ENCODE measurements at regions not wholly inside any gene's neighbourhood (a gene's known extent, or its start where the extent isn't known, plus 50 kb on each side); places are given as distances from the start of the nearest gene placed in this dataset.

DNA sequence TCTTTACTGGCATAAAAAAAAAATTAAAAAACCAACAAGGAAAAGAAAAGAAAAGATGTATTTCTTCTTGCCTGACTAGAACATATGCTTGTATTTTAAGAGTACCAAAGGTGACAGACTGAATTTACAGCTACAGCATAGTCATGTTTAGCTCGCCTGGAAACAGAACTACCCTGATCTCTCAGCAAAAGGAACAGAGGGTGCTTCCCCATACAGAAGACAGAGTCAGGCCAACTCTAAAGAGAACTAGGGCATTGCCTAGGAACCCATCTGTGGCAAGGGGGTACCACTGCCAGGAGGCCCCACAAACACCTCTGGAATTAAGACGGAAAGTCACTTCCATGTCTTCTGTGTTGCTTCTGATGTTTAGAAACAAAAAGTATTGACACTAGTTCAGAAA is 252.1 kb upstream of the STARD13 start:
- peak overlapping the region; percentile 69 for H4K5ac ChIP-seq (ENCODE audit: low read depth, low read length)
- H4K20me1 ChIP-seq (ENCODE audit: insufficient read depth, low read length) = no peaks in the 10 kb centered on the region
- H2BK5ac ChIP-seq (ENCODE audit: low read depth, low read length, poor library complexity, severe bottlenecking) = peak overlapping the region; percentile 90
- DNase-seq (no peak), ATAC-seq (ENCODE audit: low read depth) (no peak)
- peak overlapping the region; percentile 92 for H2AK5ac ChIP-seq (ENCODE audit: low read depth, low read length)
- in situ Hi-C loops (cut with MboI; ENCODE audit: low sequenced_read_pairs) = loop anchor here (10.0 kb wide), 1 partner anchor 193 kb away; no protein-coding TSS in a partner anchor
- peaks cover 2 to 14% of the 10 kb centered on the region in 2 experiments; a peak in 3 of 4 replicates for H3K79me1 ChIP-seq (ENCODE audit: low read depth in 1 of 2, low read length in 2 of 2)
- H2AFZ ChIP-seq (replicated peaks; ENCODE audit: low read length, poor library complexity) = no peak overlapping the region
- peak overlapping the region; percentile 97 for H2BK20ac ChIP-seq (ENCODE audit: low read depth, low read length)
- H3K9ac ChIP-seq (ENCODE audit: low read depth, low read length) = no peak overlapping the region
- H3K56ac ChIP-seq (ENCODE audit: extremely low read depth, insufficient read depth, low read length) = peak overlapping the region; percentile 25
- H2BK15ac ChIP-seq (ENCODE audit: low read depth, low read length) = peak overlapping the region; percentile 96
- no TSS peak for BruUV-seq (replicated peaks)
- H3K4ac ChIP-seq (ENCODE audit: low read depth, low read length) = peak overlapping the region; percentile 94
- H3K23ac ChIP-seq (ENCODE audit: low read depth, low read length) = peak overlapping the region; percentile 81
- H3K18ac ChIP-seq (ENCODE audit: low read depth, low read length) = peak overlapping the region; percentile 76
- peak overlapping the region; percentile 87; the same call in 1 of the 2 replicates for H3K14ac ChIP-seq (replicated peaks; ENCODE audit: low read depth, low read length)
- H3K27ac ChIP-seq (ENCODE audit: insufficient read depth, low read length) = peak overlapping the region; percentile 67
- peak overlapping the region; percentile 80 to 81 for H4K8ac ChIP-seq (ENCODE audit: low read depth in 2 of 2, low read length in 2 of 2)
- peak overlapping the region; percentile 96 for H2BK120ac ChIP-seq (ENCODE audit: low read depth, low read length)
- H3K4me1 ChIP-seq (ENCODE audit: control insufficient read depth, insufficient read depth, low read length) = peaks cover 12% of the 10 kb centered on the region
- WGBS, 2 experiments (ENCODE audit: extremely low coverage in 2 of 2, insufficient read length in 1 of 2) = no CpG with 5 or more reads among the region's 2 CpGs
- dilution Hi-C loops (cut with HindIII; ENCODE audit: low sequenced_read_pairs, unreplicated experiment) = no loop called here
- no peak overlapping the region for H3K4me2 ChIP-seq (ENCODE audit: low read depth, low read length)
- CTCF ChIA-PET = no interaction called here
- no peaks in the 10 kb centered on the region for H3K36me3 ChIP-seq (ENCODE audit: control insufficient read depth, insufficient read depth, low read length)
- intact Hi-C loops (cut with micrococcal nuclease) = loop anchor here (2.0 kb wide), 1 partner anchor 43 kb away; no protein-coding TSS in a partner anchor
- no peaks in the 10 kb centered on the region for H3K27me3 ChIP-seq (ENCODE audit: control insufficient read depth, insufficient read depth, low read length)
- H2AK9ac ChIP-seq (replicated peaks; ENCODE audit: low read depth, low read length, poor library complexity) = no peak overlapping the region
- peaks cover 3% of the 10 kb centered on the region; the same call in 1 of the 2 replicates for H3K9me1 ChIP-seq (ENCODE audit: insufficient read depth, low read length)
- POLR2A ChIA-PET (ENCODE audit: unreplicated experiment) = no interaction called here
- no peaks in the 10 kb centered on the region for H3K9me3 ChIP-seq (ENCODE audit: control insufficient read depth, insufficient read depth, low read length)
- no peak overlapping the region for H3K4me3 ChIP-seq (ENCODE audit: insufficient read depth, low read depth, low read length)
- peak overlapping the region; percentile 96 for H4K91ac ChIP-seq (ENCODE audit: insufficient read depth, low read depth, low read length)
- TF ChIP-seq CHD1 (IDR thresholded peaks at IDR 0.05; ENCODE audit: low read depth, low read length) (no peak), MAFK (IDR thresholded peaks at IDR 0.05; ENCODE audit: low read depth, low read length) (no peak), SMC3 (IDR thresholded peaks at IDR 0.05; ENCODE audit: low read depth, low read length) (no peak), MAZ (IDR thresholded peaks at IDR 0.05; ENCODE audit: borderline replicate concordance, low read depth, low read length) (no peak), FOS (IDR thresholded peaks at IDR 0.05; ENCODE audit: low read depth, low read length) (no peak), POLR2A (IDR thresholded peaks at IDR 0.05; ENCODE audit: low read depth, low read length) (no peak), CEBPB (IDR thresholded peaks at IDR 0.05; ENCODE audit: low read depth, low read length) (no peak), NFE2L2 (IDR thresholded peaks at IDR 0.05; ENCODE audit: low read depth, low read length) (no peak), RFX5 (IDR thresholded peaks at IDR 0.05; ENCODE audit: low read depth, low read length) (no peak), BHLHE40 (IDR thresholded peaks at IDR 0.05; ENCODE audit: low read depth, low read length) (no peak), MXI1 (IDR thresholded peaks at IDR 0.05; ENCODE audit: borderline replicate concordance, low read depth, low read length) (no peak), RAD21 (IDR thresholded peaks at IDR 0.05; ENCODE audit: low read length) (no peak)
- TF ChIP-seq, protein P1, sequence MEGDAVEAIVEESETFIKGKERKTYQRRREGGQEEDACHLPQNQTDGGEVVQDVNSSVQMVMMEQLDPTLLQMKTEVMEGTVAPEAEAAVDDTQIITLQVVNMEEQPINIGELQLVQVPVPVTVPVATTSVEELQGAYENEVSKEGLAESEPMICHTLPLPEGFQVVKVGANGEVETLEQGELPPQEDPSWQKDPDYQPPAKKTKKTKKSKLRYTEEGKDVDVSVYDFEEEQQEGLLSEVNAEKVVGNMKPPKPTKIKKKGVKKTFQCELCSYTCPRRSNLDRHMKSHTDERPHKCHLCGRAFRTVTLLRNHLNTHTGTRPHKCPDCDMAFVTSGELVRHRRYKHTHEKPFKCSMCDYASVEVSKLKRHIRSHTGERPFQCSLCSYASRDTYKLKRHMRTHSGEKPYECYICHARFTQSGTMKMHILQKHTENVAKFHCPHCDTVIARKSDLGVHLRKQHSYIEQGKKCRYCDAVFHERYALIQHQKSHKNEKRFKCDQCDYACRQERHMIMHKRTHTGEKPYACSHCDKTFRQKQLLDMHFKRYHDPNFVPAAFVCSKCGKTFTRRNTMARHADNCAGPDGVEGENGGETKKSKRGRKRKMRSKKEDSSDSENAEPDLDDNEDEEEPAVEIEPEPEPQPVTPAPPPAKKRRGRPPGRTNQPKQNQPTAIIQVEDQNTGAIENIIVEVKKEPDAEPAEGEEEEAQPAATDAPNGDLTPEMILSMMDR (conservative IDR thresholded peaks at IDR 0.05; ENCODE audit: low read depth, low read length) = no peak
- TF ChIP-seq, protein P2, sequence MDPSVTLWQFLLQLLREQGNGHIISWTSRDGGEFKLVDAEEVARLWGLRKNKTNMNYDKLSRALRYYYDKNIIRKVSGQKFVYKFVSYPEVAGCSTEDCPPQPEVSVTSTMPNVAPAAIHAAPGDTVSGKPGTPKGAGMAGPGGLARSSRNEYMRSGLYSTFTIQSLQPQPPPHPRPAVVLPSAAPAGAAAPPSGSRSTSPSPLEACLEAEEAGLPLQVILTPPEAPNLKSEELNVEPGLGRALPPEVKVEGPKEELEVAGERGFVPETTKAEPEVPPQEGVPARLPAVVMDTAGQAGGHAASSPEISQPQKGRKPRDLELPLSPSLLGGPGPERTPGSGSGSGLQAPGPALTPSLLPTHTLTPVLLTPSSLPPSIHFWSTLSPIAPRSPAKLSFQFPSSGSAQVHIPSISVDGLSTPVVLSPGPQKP (IDR thresholded peaks at IDR 0.05; ENCODE audit: borderline replicate concordance, low read depth, low read length) = no peak
- TF ChIP-seq, protein P3, sequence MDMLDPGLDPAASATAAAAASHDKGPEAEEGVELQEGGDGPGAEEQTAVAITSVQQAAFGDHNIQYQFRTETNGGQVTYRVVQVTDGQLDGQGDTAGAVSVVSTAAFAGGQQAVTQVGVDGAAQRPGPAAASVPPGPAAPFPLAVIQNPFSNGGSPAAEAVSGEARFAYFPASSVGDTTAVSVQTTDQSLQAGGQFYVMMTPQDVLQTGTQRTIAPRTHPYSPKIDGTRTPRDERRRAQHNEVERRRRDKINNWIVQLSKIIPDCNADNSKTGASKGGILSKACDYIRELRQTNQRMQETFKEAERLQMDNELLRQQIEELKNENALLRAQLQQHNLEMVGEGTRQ (IDR thresholded peaks at IDR 0.05; ENCODE audit: low read depth, low read length) = no peak

Measured in IMR-90 (cell line).